ENCODE measurements at regions not wholly inside any gene's neighbourhood (a gene's known extent, or its start where the extent isn't known, plus 50 kb on each side); places are given as distances from the start of the nearest gene placed in this dataset.

DNA sequence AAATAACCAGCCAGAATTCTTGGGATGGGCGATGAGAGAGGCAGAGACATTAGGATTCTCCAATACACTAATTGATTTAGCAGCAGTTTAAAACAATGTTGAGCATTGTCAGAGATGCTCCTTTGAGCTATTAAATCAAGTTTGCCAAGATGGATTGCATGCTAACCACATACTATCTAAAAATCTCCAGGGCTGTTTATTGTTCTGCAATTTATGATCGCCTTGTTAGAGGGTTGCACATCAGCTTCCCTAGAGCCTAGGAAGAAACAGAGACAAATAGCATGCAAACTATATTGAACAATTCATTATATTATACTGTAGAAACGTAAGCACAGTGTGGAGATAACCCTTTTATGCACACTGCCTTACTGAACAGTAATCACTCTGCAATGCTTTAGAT lies 599.9 kb downstream of the SOX5 start:
- intact Hi-C loops (cut with micrococcal nuclease) (no loop called here), dilution Hi-C loops (cut with HindIII; ENCODE audit: low sequenced_read_pairs, unreplicated experiment) (no loop called here), in situ Hi-C loops (cut with MboI; ENCODE audit: low sequenced_read_pairs) (no loop called here)
- H3K9me3 ChIP-seq (ENCODE audit: control insufficient read depth, insufficient read depth, low read length) = no peaks in the 10 kb centered on the region
- no peak overlapping the region for H3K4me3 ChIP-seq (ENCODE audit: insufficient read depth, low read depth, low read length)
- ATAC-seq (ENCODE audit: low read depth) (no peak), DNase-seq (no peak)
- no peak overlapping the region for H3K14ac ChIP-seq (replicated peaks; ENCODE audit: low read depth, low read length)
- no peak overlapping the region for H3K9ac ChIP-seq (ENCODE audit: low read depth, low read length)
- H4K8ac ChIP-seq (ENCODE audit: low read depth in 2 of 2, low read length in 2 of 2) = no peak overlapping the region
- H3K27me3 ChIP-seq (ENCODE audit: control insufficient read depth, insufficient read depth, low read length) = no peaks in the 10 kb centered on the region
- no peaks in the 10 kb centered on the region for H3K79me1 ChIP-seq (ENCODE audit: low read depth in 1 of 2, low read length in 2 of 2)
- no peaks in the 10 kb centered on the region for H3K36me3 ChIP-seq (ENCODE audit: control insufficient read depth, insufficient read depth, low read length)
- H4K20me1 ChIP-seq (ENCODE audit: insufficient read depth, low read length) = no peaks in the 10 kb centered on the region
- no peak overlapping the region for H3K56ac ChIP-seq (ENCODE audit: extremely low read depth, insufficient read depth, low read length)
- H2BK120ac ChIP-seq (ENCODE audit: low read depth, low read length) = no peak overlapping the region
- no peak overlapping the region for H2BK5ac ChIP-seq (ENCODE audit: low read depth, low read length, poor library complexity, severe bottlenecking)
- WGBS, 2 experiments (ENCODE audit: extremely low coverage in 2 of 2, insufficient read length in 1 of 2) = no CpG with 5 or more reads among the region's 3 CpGs
- H3K27ac ChIP-seq (ENCODE audit: insufficient read depth, low read length) = no peak overlapping the region
- H2AK5ac ChIP-seq (ENCODE audit: low read depth, low read length) = no peak overlapping the region
- no peak overlapping the region for H2BK20ac ChIP-seq (ENCODE audit: low read depth, low read length)
- BruUV-seq (replicated peaks) = no TSS peak
- no peak overlapping the region for H3K4ac ChIP-seq (ENCODE audit: low read depth, low read length)
- no peak overlapping the region for H4K5ac ChIP-seq (ENCODE audit: low read depth, low read length)
- H4K91ac ChIP-seq (ENCODE audit: insufficient read depth, low read depth, low read length) = no peak overlapping the region
- ChIA-PET CTCF (no interaction called here), POLR2A (ENCODE audit: unreplicated experiment) (no interaction called here)
- H3K4me2 ChIP-seq (ENCODE audit: low read depth, low read length) = no peak overlapping the region
- no peak overlapping the region for H2AFZ ChIP-seq (replicated peaks; ENCODE audit: low read length, poor library complexity)
- no peak overlapping the region for H2AK9ac ChIP-seq (replicated peaks; ENCODE audit: low read depth, low read length, poor library complexity)
- H3K4me1 ChIP-seq (ENCODE audit: control insufficient read depth, insufficient read depth, low read length) = no peaks in the 10 kb centered on the region
- no peak overlapping the region for H3K23ac ChIP-seq (ENCODE audit: low read depth, low read length)
- no peak for TF ChIP-seq MAZ (IDR thresholded peaks at IDR 0.05; ENCODE audit: borderline replicate concordance, low read depth, low read length)
- TF ChIP-seq POLR2A (IDR thresholded peaks at IDR 0.05; ENCODE audit: low read depth, low read length) = no peak
- no peak for TF ChIP-seq FOS (IDR thresholded peaks at IDR 0.05; ENCODE audit: low read depth, low read length)
- no peak for TF ChIP-seq NFE2L2 (IDR thresholded peaks at IDR 0.05; ENCODE audit: low read depth, low read length)
- TF ChIP-seq, protein P1, sequence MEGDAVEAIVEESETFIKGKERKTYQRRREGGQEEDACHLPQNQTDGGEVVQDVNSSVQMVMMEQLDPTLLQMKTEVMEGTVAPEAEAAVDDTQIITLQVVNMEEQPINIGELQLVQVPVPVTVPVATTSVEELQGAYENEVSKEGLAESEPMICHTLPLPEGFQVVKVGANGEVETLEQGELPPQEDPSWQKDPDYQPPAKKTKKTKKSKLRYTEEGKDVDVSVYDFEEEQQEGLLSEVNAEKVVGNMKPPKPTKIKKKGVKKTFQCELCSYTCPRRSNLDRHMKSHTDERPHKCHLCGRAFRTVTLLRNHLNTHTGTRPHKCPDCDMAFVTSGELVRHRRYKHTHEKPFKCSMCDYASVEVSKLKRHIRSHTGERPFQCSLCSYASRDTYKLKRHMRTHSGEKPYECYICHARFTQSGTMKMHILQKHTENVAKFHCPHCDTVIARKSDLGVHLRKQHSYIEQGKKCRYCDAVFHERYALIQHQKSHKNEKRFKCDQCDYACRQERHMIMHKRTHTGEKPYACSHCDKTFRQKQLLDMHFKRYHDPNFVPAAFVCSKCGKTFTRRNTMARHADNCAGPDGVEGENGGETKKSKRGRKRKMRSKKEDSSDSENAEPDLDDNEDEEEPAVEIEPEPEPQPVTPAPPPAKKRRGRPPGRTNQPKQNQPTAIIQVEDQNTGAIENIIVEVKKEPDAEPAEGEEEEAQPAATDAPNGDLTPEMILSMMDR (conservative IDR thresholded peaks at IDR 0.05; ENCODE audit: low read depth, low read length) = no peak
- TF ChIP-seq, protein P2, sequence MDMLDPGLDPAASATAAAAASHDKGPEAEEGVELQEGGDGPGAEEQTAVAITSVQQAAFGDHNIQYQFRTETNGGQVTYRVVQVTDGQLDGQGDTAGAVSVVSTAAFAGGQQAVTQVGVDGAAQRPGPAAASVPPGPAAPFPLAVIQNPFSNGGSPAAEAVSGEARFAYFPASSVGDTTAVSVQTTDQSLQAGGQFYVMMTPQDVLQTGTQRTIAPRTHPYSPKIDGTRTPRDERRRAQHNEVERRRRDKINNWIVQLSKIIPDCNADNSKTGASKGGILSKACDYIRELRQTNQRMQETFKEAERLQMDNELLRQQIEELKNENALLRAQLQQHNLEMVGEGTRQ (IDR thresholded peaks at IDR 0.05; ENCODE audit: low read depth, low read length) = no peak
- TF ChIP-seq RFX5 (IDR thresholded peaks at IDR 0.05; ENCODE audit: low read depth, low read length) = no peak
- H3K9me1 ChIP-seq (ENCODE audit: insufficient read depth, low read length) = no peaks in the 10 kb centered on the region
- no peak overlapping the region for H3K18ac ChIP-seq (ENCODE audit: low read depth, low read length)
- H2BK15ac ChIP-seq (ENCODE audit: low read depth, low read length) = no peak overlapping the region
